Esophagus muscularis mucosa (tissue), 4 donors: ENCODE measurements at regions not wholly inside any gene's neighbourhood (a gene's known extent, or its start where the extent isn't known, plus 50 kb on each side); places are given as distances from the start of the nearest gene placed in this dataset.

Source experiments
- DNase-seq: peaks from one replicate; pipeline ENCODE4 v3.0.0-alpha.2; 2017; ENCODE audit errors: extremely low spot score
- H3K27ac ChIP-seq, 4 donors: fragments of 200-600 bp; sonication (generic); replicated peaks in 1 of 4; 1 replicate in 3 of 4; 2 replicates in 1 of 4; pipeline ENCODE4 v1.5.1; 2016 to 2019; ENCODE audit warnings: mild to moderate bottlenecking in 1 of 4
- H3K27me3 ChIP-seq, 4 donors: fragments of 200-600 bp; sonication (generic); one replicate each; pipeline versions ENCODE4 v1.5.1 to v1.6.0; 2016 to 2019
- H3K36me3 ChIP-seq, 4 donors: fragments of 200-600 bp; sonication (generic); one replicate each; pipeline ENCODE4 v1.5.1; 2016 to 2019
- H3K4me1 ChIP-seq, 4 donors: fragments of 200-600 bp; sonication (generic); one replicate each; pipeline ENCODE4 v1.5.1; 2016 to 2019
- H3K4me3 ChIP-seq, 4 donors: fragments of 200-600 bp; sonication (generic); 1 replicate in 2 of 4; 2 replicates in 2 of 4; pipeline ENCODE4 v1.5.1; 2016 to 2019; ENCODE audit warnings: mild to moderate bottlenecking in 4 of 4, moderate library complexity in 1 of 4
- H3K9me3 ChIP-seq, 4 donors: fragments of 200-600 bp; sonication (generic); 1 replicate in 3 of 4; 2 replicates in 1 of 4; pipeline ENCODE4 v1.5.1; 2016 to 2019
- EP300 ChIP-seq: sonication (generic); formaldehyde crosslinking; IDR thresholded peaks from one replicate; pipeline ENCODE4 v1.6.1; 2017; ENCODE audit warnings: antibody characterized with exemption
- POLR2A ChIP-seq: fragments of 450-650 bp; IDR thresholded peaks from one replicate; pipeline ENCODE4 v1.6.1; 2017; ENCODE audit warnings: antibody characterized with exemption, moderate library complexity, mild to moderate bottlenecking, low read depth
- POLR2AphosphoS5 ChIP-seq, 2 donors: sonication (generic); formaldehyde crosslinking; IDR thresholded peaks; one replicate each; pipeline ENCODE4 v1.6.1; 2017; ENCODE audit warnings: antibody characterized with exemption in 2 of 2
- whole genome bisulfite sequencing: methylation state at CpG from one replicate; pipeline ENCODE4 v1.1.5; 2018; 5-methylcytosine and 5-hydroxymethylcytosine counted together
- intact Hi-C: fragments of 100-400 bp; cut with DNase I; formaldehyde crosslinking; loops from one replicate; pipeline ENCODE4 v1.15.1; 2023
- TF ChIP-seq, protein P1 (sequence below), 3 experiments: fragments of 200-600 bp in 2 of 3; fragments of 450-650 bp in 1 of 3; sonication (generic) in 2 of 3; IDR thresholded peaks; one replicate each; pipeline ENCODE4 v1.5.1; 2017 to 2019; ENCODE audit warnings: antibody characterized with exemption in 3 of 3, mild to moderate bottlenecking in 2 of 3, moderate library complexity in 1 of 3

DNA sequence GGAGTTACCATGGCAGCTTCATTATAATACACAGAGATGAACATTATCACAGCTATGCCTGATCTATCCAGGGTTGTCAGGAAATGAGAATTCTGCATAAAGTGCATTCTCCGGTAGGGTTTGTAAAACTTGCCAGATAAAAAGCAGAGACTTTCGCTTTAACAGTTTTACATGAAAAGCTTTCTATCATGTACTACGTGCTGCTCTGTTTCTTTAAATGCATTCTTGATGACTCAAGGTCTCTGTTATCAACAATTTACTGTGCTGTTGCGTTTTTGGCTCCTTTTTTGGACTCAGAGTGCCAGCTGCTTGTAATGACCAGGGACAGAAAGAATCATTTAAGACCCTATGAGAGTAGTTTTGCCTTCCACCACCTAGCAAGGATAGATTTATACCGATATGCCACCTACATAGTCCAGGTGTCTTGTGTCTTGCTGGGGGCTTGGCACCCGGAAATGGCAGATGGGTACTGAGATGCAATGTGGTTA, 371.2 kb downstream of the BTG1 start:
- Histone ChIP-seq H3K36me3 (no peaks in the 10 kb centered on the region), H3K9me3 (no peaks in the 10 kb centered on the region), H3K27ac (no peak overlapping the region), H3K4me3 (no peak overlapping the region), H3K4me1 (peaks cover 0 to 18% (median 14%) of the 10 kb centered on the region in 4 donors), H3K27me3 (no peaks in the 10 kb centered on the region)
- 44% methylated on average over 6 of the region's 6 CpGs for WGBS
- TF ChIP-seq EP300 (no peak), POLR2AphosphoS5 (IDR thresholded peaks at IDR 0.05) (no peak), POLR2A (no peak)
- TF ChIP-seq, protein P1, sequence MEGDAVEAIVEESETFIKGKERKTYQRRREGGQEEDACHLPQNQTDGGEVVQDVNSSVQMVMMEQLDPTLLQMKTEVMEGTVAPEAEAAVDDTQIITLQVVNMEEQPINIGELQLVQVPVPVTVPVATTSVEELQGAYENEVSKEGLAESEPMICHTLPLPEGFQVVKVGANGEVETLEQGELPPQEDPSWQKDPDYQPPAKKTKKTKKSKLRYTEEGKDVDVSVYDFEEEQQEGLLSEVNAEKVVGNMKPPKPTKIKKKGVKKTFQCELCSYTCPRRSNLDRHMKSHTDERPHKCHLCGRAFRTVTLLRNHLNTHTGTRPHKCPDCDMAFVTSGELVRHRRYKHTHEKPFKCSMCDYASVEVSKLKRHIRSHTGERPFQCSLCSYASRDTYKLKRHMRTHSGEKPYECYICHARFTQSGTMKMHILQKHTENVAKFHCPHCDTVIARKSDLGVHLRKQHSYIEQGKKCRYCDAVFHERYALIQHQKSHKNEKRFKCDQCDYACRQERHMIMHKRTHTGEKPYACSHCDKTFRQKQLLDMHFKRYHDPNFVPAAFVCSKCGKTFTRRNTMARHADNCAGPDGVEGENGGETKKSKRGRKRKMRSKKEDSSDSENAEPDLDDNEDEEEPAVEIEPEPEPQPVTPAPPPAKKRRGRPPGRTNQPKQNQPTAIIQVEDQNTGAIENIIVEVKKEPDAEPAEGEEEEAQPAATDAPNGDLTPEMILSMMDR (IDR thresholded peaks at IDR 0.05) = no peak
- DNase-seq = no peak
- intact Hi-C loops = no loop called here

DNA sequence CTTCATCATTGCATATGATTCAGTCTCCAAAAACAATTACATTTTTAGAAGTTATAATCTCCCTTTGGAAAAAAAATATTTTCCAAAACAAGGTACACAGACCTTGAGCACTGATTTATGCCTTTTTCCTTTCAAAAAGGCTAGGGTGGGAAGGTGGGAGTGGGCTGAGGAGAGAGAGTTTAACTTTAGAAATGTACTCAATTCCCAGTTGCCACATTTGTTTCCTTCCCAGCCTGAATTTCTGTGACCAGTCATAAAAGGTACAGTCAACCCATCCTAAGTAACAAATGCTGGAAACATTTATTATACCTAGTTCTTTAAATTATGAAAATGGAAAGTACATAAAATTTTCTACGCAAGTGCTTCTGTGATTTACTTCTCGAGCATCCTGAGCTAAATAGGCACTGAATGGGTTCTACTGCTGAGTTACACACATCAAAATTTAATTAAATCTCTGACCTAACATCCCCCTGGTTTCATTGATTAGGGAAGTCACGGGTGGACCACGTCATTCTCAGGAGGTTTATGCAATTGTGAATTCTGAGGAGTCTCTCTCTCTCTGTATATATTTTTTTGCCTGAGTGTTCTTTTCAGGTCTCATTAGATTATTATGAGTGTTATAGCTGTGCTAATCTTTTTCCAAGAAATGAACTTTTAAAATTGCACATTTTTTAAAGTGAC, 371.8 kb downstream of the BTG1 start:
- intact Hi-C loops = no loop called here
- peaks cover 0 to 12% (median 11%) of the 10 kb centered on the region in 4 donors for H3K4me1 ChIP-seq
- no peaks in the 10 kb centered on the region for H3K36me3 ChIP-seq
- no peak for DNase-seq
- WGBS = 77% methylated on average over 4 of the region's 4 CpGs
- no peak overlapping the region for H3K27ac ChIP-seq
- TF ChIP-seq POLR2A (no peak), EP300 (no peak), POLR2AphosphoS5 (IDR thresholded peaks at IDR 0.05) (no peak)
- TF ChIP-seq, protein P1 (IDR thresholded peaks at IDR 0.05) = no peak
- H3K9me3 ChIP-seq = no peaks in the 10 kb centered on the region
- no peak overlapping the region for H3K4me3 ChIP-seq
- H3K27me3 ChIP-seq = no peaks in the 10 kb centered on the region

DNA sequence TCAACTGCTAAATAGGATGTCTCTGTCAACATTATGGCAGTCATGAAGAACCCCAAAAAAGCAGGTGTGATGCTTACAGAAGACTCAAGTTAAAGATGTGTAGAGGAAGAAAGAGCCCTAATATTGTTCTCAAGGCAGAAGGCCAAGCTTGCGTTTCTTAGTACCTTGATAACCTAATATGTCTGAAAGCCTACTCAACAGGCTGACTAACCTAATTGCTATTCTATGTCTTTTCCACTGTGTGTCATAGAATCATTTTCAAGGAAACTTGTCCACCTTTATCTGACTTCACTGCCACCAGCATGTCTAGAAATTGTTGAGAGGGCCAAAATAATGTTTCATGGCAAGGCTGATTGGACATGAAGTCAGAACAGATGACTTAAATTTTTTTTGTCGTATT, 373.2 kb downstream of the BTG1 start:
- no peak overlapping the region for H3K27ac ChIP-seq
- WGBS = 100% methylated on average over 2 of the region's 2 CpGs
- TF ChIP-seq POLR2A (no peak), POLR2AphosphoS5 (IDR thresholded peaks at IDR 0.05) (no peak), EP300 (no peak)
- TF ChIP-seq, protein P1 (IDR thresholded peaks at IDR 0.05) = no peak

DNA sequence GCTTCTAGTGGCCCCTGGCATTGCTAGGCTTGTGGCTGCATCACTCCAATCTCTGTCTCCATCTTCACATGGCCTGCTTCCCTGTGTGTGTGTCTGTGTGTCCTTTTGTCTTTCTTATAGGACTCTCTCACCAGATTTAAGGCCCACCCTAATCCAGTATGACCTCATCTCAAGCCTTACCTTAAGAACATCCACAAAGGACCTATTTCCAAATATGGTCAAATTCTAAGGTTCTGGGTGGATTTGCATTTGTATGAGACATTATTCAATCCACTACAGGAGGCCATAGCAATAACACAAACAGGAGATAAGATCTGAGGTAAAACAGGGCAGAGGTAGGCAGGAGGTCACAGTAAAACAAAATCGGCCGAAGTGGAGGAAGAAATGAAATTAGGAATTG, 375.9 kb downstream of the BTG1 start:
- no peaks in the 10 kb centered on the region for H3K27me3 ChIP-seq
- intact Hi-C loops = no loop called here
- H3K9me3 ChIP-seq = no peaks in the 10 kb centered on the region
- no peak for DNase-seq
- H3K4me1 ChIP-seq = peaks cover 0 to 7% (median 6%) of the 10 kb centered on the region in 4 donors
- H3K27ac ChIP-seq = no peak overlapping the region
- no peak for TF ChIP-seq POLR2AphosphoS5 (IDR thresholded peaks at IDR 0.05)
- no peak for TF ChIP-seq POLR2A
- TF ChIP-seq, protein P1 (IDR thresholded peaks at IDR 0.05) = no peak
- no peak for TF ChIP-seq EP300
- H3K36me3 ChIP-seq = no peaks in the 10 kb centered on the region
- WGBS = 89% methylated on average over 2 of the region's 2 CpGs
- H3K4me3 ChIP-seq = no peak overlapping the region

More for the DNA sequence above, 373.2 kb downstream of the BTG1 start:
- Histone ChIP-seq H3K9me3 (no peaks in the 10 kb centered on the region), H3K4me1 (peaks cover 0 to 7% (median 7%) of the 10 kb centered on the region in 4 donors), H3K36me3 (no peaks in the 10 kb centered on the region), H3K27me3 (no peaks in the 10 kb centered on the region), H3K4me3 (no peak overlapping the region)
- DNase-seq = no peak
- intact Hi-C loops = no loop called here
